A549 (cell line): ENCODE measurements at regions not wholly inside any gene's neighbourhood (a gene's known extent, or its start where the extent isn't known, plus 50 kb on each side); places are given as distances from the start of the nearest gene placed in this dataset.

ENCODE experiments used
- CBX2 ChIP-seq: fragments of 200-600 bp; sonication (generic); IDR thresholded peaks from 2 replicates; pipeline ENCODE4 v1.6.1; 2016; ENCODE audit warnings: low read depth, mild to moderate bottlenecking, borderline replicate concordance
- EHMT2 ChIP-seq: fragments of 200-600 bp; sonication (generic); IDR thresholded peaks from 2 replicates; pipeline ENCODE4 v1.6.1; 2016; ENCODE audit warnings: antibody characterized with exemption, low read depth, mild to moderate bottlenecking, moderate library complexity
- ESRRA ChIP-seq: fragments of 150-350 bp; IDR thresholded peaks from 2 replicates; pipeline ENCODE4 v1.6.1; 2014; ENCODE audit warnings: mild to moderate bottlenecking, low read length, borderline replicate concordance
- HOXA7 ChIP-seq: fragments of 250-450 bp; sonication (Bioruptor Pico); IDR thresholded peaks from 2 replicates; pipeline ENCODE4 v1.5.0; 2020; ENCODE audit warnings: mild to moderate bottlenecking, moderate library complexity
- NR3C1 ChIP-seq: fragments of >200 bp; sonication (Bioruptor Twin); formaldehyde crosslinking; IDR thresholded peaks from 3 replicates; pipeline ENCODE4 v1.6.1; 2017
- POLR2A ChIP-seq: IDR thresholded peaks from 2 replicates; pipeline ENCODE4 v1.6.1; 2012; ENCODE audit warnings: mild to moderate bottlenecking, low read length
- RARB ChIP-seq: fragments of 250-450 bp; sonication (Bioruptor Pico); IDR thresholded peaks from 2 replicates; pipeline ENCODE4 v1.8.0; 2021; ENCODE audit warnings: mild to moderate bottlenecking, moderate library complexity
- USF2 ChIP-seq: fragments of 450-650 bp; IDR thresholded peaks from 2 replicates; pipeline ENCODE4 v1.6.1; 2014; ENCODE audit warnings: antibody characterized with exemption
- TF ChIP-seq, protein P1 (sequence below): fragments of 150-350 bp; IDR thresholded peaks from 2 replicates; pipeline ENCODE4 v1.6.1; 2014; ENCODE audit warnings: low read depth, mild to moderate bottlenecking, low read length
- TF ChIP-seq, protein P2 (sequence below): fragments of 200-600 bp; sonication (generic); IDR thresholded peaks from 2 replicates; pipeline ENCODE4 v1.6.1; 2016; ENCODE audit warnings: antibody characterized with exemption, mild to moderate bottlenecking, moderate library complexity
- TF ChIP-seq, protein P3 (sequence below): fragments of >200 bp; sonication (Bioruptor Twin); formaldehyde crosslinking; IDR thresholded peaks from 3 replicates; pipeline ENCODE4 v1.5.1; 2016
- TF ChIP-seq, protein P4 (sequence below): fragments of 250-450 bp; sonication (Bioruptor Pico); IDR thresholded peaks from 2 replicates; pipeline ENCODE4 v1.5.0; 2021; ENCODE audit warnings: mild to moderate bottlenecking, moderate library complexity, borderline replicate concordance
- TF ChIP-seq, protein P5 (sequence below): IDR thresholded peaks from 2 replicates; pipeline ENCODE4 v1.6.1; 2012

DNA sequence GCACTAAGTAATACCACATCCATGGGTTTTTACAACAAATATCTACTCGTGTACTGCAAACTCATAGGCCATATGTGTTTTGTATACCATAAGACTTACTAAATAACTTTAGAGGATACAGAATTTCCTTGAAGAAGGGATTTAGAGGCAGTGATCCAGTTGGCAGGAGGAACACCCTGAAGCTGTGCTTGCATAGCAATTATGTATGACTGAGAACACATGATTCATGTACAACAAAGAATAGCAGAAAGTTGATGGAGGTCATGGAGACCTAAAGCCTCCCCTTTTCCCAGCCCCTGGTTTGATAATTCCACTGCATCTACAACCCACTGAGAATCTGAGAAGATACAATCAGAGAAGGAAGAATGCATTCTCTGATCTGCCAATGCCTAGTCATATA lies 83.8 kb upstream of the PMFBP1 start:
- TF ChIP-seq USF2 (no peak), POLR2A (no peak), ESRRA (no peak), HOXA7 (CRISPR knock-in tag) (no peak), EHMT2 (no peak), CBX2 (no peak), RARB (CRISPR knock-in tag) (no peak), NR3C1 (no peak)
- TF ChIP-seq, protein P1, sequence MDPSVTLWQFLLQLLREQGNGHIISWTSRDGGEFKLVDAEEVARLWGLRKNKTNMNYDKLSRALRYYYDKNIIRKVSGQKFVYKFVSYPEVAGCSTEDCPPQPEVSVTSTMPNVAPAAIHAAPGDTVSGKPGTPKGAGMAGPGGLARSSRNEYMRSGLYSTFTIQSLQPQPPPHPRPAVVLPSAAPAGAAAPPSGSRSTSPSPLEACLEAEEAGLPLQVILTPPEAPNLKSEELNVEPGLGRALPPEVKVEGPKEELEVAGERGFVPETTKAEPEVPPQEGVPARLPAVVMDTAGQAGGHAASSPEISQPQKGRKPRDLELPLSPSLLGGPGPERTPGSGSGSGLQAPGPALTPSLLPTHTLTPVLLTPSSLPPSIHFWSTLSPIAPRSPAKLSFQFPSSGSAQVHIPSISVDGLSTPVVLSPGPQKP: no peak
- TF ChIP-seq, protein P2, sequence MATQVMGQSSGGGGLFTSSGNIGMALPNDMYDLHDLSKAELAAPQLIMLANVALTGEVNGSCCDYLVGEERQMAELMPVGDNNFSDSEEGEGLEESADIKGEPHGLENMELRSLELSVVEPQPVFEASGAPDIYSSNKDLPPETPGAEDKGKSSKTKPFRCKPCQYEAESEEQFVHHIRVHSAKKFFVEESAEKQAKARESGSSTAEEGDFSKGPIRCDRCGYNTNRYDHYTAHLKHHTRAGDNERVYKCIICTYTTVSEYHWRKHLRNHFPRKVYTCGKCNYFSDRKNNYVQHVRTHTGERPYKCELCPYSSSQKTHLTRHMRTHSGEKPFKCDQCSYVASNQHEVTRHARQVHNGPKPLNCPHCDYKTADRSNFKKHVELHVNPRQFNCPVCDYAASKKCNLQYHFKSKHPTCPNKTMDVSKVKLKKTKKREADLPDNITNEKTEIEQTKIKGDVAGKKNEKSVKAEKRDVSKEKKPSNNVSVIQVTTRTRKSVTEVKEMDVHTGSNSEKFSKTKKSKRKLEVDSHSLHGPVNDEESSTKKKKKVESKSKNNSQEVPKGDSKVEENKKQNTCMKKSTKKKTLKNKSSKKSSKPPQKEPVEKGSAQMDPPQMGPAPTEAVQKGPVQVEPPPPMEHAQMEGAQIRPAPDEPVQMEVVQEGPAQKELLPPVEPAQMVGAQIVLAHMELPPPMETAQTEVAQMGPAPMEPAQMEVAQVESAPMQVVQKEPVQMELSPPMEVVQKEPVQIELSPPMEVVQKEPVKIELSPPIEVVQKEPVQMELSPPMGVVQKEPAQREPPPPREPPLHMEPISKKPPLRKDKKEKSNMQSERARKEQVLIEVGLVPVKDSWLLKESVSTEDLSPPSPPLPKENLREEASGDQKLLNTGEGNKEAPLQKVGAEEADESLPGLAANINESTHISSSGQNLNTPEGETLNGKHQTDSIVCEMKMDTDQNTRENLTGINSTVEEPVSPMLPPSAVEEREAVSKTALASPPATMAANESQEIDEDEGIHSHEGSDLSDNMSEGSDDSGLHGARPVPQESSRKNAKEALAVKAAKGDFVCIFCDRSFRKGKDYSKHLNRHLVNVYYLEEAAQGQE: no peak
- TF ChIP-seq, protein P3, sequence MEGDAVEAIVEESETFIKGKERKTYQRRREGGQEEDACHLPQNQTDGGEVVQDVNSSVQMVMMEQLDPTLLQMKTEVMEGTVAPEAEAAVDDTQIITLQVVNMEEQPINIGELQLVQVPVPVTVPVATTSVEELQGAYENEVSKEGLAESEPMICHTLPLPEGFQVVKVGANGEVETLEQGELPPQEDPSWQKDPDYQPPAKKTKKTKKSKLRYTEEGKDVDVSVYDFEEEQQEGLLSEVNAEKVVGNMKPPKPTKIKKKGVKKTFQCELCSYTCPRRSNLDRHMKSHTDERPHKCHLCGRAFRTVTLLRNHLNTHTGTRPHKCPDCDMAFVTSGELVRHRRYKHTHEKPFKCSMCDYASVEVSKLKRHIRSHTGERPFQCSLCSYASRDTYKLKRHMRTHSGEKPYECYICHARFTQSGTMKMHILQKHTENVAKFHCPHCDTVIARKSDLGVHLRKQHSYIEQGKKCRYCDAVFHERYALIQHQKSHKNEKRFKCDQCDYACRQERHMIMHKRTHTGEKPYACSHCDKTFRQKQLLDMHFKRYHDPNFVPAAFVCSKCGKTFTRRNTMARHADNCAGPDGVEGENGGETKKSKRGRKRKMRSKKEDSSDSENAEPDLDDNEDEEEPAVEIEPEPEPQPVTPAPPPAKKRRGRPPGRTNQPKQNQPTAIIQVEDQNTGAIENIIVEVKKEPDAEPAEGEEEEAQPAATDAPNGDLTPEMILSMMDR: no peak
- TF ChIP-seq, protein P4, sequence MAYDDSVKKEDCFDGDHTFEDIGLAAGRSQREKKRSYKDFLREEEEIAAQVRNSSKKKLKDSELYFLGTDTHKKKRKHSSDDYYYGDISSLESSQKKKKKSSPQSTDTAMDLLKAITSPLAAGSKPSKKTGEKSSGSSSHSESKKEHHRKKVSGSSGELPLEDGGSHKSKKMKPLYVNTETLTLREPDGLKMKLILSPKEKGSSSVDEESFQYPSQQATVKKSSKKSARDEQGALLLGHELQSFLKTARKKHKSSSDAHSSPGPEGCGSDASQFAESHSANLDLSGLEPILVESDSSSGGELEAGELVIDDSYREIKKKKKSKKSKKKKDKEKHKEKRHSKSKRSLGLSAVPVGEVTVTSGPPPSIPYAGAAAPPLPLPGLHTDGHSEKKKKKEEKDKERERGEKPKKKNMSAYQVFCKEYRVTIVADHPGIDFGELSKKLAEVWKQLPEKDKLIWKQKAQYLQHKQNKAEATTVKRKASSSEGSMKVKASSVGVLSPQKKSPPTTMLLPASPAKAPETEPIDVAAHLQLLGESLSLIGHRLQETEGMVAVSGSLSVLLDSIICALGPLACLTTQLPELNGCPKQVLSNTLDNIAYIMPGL (CRISPR knock-in tag): no peak
- TF ChIP-seq, protein P5, sequence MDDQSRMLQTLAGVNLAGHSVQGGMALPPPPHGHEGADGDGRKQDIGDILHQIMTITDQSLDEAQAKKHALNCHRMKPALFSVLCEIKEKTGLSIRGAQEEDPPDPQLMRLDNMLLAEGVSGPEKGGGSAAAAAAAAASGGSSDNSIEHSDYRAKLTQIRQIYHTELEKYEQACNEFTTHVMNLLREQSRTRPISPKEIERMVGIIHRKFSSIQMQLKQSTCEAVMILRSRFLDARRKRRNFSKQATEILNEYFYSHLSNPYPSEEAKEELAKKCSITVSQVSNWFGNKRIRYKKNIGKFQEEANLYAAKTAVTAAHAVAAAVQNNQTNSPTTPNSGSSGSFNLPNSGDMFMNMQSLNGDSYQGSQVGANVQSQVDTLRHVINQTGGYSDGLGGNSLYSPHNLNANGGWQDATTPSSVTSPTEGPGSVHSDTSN: no peak
